ENCODE measurements at regions not wholly inside any gene's neighbourhood (a gene's known extent, or its start where the extent isn't known, plus 50 kb on each side); places are given as distances from the start of the nearest gene placed in this dataset.

DNA sequence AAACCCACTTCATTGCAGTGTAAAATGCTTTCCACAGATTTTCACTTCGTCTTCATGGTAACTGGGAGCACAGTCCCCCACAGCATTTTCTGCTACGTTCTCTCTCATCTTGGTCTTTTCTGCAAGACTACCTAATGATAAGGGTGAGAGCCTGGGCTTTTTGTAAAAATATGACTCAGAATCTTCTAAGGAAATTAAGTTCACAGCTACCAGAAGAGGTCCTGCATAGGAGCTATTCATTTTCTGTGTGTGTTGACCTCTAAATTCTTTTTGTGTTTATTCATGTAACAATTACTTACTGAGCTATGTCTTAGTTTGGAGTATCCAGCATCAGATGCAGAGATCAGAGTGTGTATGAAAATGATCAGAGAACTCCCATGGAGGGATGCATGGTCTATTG lies 192.2 kb downstream of the CPEB2 start:
- H4K20me1 ChIP-seq (ENCODE audit: insufficient read depth, low read length) = no peaks in the 10 kb centered on the region
- no peaks in the 10 kb centered on the region for H3K36me3 ChIP-seq (ENCODE audit: insufficient read depth, low read length)
- H3K9me2 ChIP-seq (ENCODE audit: insufficient read depth, low read length) = no peaks in the 10 kb centered on the region
- no peak overlapping the region for H2AFZ ChIP-seq (ENCODE audit: low read length)
- no peak overlapping the region for H3K4me3 ChIP-seq (ENCODE audit: low read depth, low read length, poor library complexity, severe bottlenecking)
- POLR2A ChIA-PET = interaction anchor here (0.6 kb wide), 1 partner anchor 1550 kb away, joined by 6 read pairs; no protein-coding TSS in a partner anchor
- H3K79me2 ChIP-seq (ENCODE audit: insufficient read depth, low read depth, low read length) = no peaks in the 10 kb centered on the region
- H3K9me3 ChIP-seq (ENCODE audit: low read length) = no peaks in the 10 kb centered on the region
- H3K4me2 ChIP-seq (ENCODE audit: low read length) = no peak overlapping the region
- CTCF ChIA-PET (ENCODE audit: unreplicated experiment) = no interaction called here
- no peaks in the 10 kb centered on the region for H3K4me1 ChIP-seq (ENCODE audit: insufficient read depth, low read length, poor library complexity, severe bottlenecking)
- no TSS peak for BruUV-seq (replicated peaks)
- TF ChIP-seq, protein P1, sequence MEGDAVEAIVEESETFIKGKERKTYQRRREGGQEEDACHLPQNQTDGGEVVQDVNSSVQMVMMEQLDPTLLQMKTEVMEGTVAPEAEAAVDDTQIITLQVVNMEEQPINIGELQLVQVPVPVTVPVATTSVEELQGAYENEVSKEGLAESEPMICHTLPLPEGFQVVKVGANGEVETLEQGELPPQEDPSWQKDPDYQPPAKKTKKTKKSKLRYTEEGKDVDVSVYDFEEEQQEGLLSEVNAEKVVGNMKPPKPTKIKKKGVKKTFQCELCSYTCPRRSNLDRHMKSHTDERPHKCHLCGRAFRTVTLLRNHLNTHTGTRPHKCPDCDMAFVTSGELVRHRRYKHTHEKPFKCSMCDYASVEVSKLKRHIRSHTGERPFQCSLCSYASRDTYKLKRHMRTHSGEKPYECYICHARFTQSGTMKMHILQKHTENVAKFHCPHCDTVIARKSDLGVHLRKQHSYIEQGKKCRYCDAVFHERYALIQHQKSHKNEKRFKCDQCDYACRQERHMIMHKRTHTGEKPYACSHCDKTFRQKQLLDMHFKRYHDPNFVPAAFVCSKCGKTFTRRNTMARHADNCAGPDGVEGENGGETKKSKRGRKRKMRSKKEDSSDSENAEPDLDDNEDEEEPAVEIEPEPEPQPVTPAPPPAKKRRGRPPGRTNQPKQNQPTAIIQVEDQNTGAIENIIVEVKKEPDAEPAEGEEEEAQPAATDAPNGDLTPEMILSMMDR (conservative IDR thresholded peaks at IDR 0.05; ENCODE audit: low read length) = no peak
- no peak for TF ChIP-seq EZH2phosphoT487 (IDR thresholded peaks at IDR 0.05; ENCODE audit: borderline replicate concordance, low read depth, low read length)
- H3K27ac ChIP-seq (ENCODE audit: low read depth, low read length, poor library complexity, severe bottlenecking) = no peak overlapping the region
- no peak for DNase-seq (ENCODE audit: low spot score)
- intact Hi-C loops (cut with micrococcal nuclease; ENCODE audit: unreplicated experiment) = no loop called here

DNA sequence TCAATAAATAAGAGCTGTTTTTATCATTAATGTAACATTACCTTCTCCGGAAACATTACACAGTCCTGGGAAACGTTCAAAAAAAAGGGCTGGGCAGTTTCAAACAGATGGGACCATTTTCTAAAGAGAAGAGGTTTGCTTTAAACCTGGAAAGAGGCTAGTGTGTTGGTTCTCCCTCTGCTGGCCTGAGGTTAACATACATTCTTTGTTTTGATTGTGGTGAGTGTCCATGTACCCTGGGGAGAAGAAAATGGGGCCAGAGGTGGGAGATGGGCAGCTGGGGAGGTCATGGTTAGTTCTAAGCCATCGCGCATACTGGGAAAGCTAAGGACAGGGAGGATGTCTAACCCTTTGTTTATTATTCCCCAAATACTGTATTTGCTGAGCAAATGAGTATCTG lies 194.7 kb downstream of the CPEB2 start:
- Histone ChIP-seq H3K4me3 (ENCODE audit: low read depth, low read length, poor library complexity, severe bottlenecking) (no peak overlapping the region), H3K36me3 (ENCODE audit: insufficient read depth, low read length) (no peaks in the 10 kb centered on the region), H3K9me3 (ENCODE audit: low read length) (no peaks in the 10 kb centered on the region), H3K4me1 (ENCODE audit: insufficient read depth, low read length, poor library complexity, severe bottlenecking) (no peaks in the 10 kb centered on the region), H2AFZ (ENCODE audit: low read length) (no peak overlapping the region), H3K27ac (ENCODE audit: low read depth, low read length, poor library complexity, severe bottlenecking) (no peak overlapping the region), H3K9me2 (ENCODE audit: insufficient read depth, low read length) (no peaks in the 10 kb centered on the region), H4K20me1 (ENCODE audit: insufficient read depth, low read length) (no peaks in the 10 kb centered on the region), H3K79me2 (ENCODE audit: insufficient read depth, low read depth, low read length) (no peaks in the 10 kb centered on the region), H3K4me2 (ENCODE audit: low read length) (no peak overlapping the region)
- intact Hi-C loops (cut with micrococcal nuclease; ENCODE audit: unreplicated experiment) = no loop called here
- no peak for TF ChIP-seq EZH2phosphoT487 (IDR thresholded peaks at IDR 0.05; ENCODE audit: borderline replicate concordance, low read depth, low read length)
- TF ChIP-seq, protein P1 (conservative IDR thresholded peaks at IDR 0.05; ENCODE audit: low read length) = 0 out of 2 replicates have a peak, but pooled peaks have one; percentile 28
- POLR2A ChIA-PET = interaction anchor here (1.0 kb wide), 1 partner anchor 457 kb away, joined by 3 read pairs; no protein-coding TSS in a partner anchor
- BruUV-seq (replicated peaks) = no TSS peak
- DNase-seq (ENCODE audit: low spot score) = no peak
- CTCF ChIA-PET (ENCODE audit: unreplicated experiment) = no interaction called here

DNA sequence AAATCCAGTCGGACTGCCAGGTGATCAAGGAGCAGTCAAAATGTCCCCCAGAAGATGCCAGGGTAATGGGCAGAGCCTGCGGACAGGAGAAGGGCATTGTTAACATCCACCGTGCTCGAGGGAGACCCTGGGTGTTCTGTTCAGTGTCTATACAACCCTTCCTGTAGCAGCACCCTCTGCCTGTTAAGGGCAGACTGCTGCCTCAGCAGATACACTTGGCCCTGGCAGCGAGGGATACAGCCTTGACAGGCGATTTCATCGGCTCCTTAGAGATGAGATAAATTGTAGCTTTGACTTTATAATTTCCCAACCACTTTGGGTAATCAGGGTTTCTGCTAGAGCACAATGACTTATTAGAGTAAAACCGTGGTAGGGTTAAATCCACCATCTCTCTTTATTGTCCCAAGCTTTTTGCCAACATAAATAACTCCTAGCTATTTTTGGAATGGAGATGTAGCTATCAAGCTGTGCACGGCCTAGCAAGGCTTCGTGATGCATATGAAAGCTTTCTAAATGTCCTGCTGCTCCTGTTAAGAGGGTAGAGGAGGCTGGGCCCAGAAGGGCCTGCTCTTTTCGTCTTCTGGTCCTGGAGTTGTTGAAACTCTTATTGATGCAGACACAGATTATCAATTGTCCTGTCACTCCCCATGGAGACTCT lies 195.9 kb downstream of the CPEB2 start:
- H4K20me1 ChIP-seq (ENCODE audit: insufficient read depth, low read length) = no peaks in the 10 kb centered on the region
- intact Hi-C loops (cut with micrococcal nuclease; ENCODE audit: unreplicated experiment) = no loop called here
- H3K4me1 ChIP-seq (ENCODE audit: insufficient read depth, low read length, poor library complexity, severe bottlenecking) = no peaks in the 10 kb centered on the region
- H3K4me3 ChIP-seq (ENCODE audit: low read depth, low read length, poor library complexity, severe bottlenecking) = no peak overlapping the region
- TF ChIP-seq, protein P1 (conservative IDR thresholded peaks at IDR 0.05; ENCODE audit: low read length) = no peak
- no peak for TF ChIP-seq EZH2phosphoT487 (IDR thresholded peaks at IDR 0.05; ENCODE audit: borderline replicate concordance, low read depth, low read length)
- no peaks in the 10 kb centered on the region for H3K9me3 ChIP-seq (ENCODE audit: low read length)
- H3K9me2 ChIP-seq (ENCODE audit: insufficient read depth, low read length) = no peaks in the 10 kb centered on the region
- CTCF ChIA-PET (ENCODE audit: unreplicated experiment) = no interaction called here
- no peak overlapping the region for H3K4me2 ChIP-seq (ENCODE audit: low read length)
- BruUV-seq (replicated peaks) = no TSS peak
- POLR2A ChIA-PET = interaction anchor here (0.9 kb wide), 1 partner anchor 38 kb away, joined by 3 read pairs; no protein-coding TSS in a partner anchor
- H3K27ac ChIP-seq (ENCODE audit: low read depth, low read length, poor library complexity, severe bottlenecking) = no peak overlapping the region
- no peaks in the 10 kb centered on the region for H3K36me3 ChIP-seq (ENCODE audit: insufficient read depth, low read length)
- no peaks in the 10 kb centered on the region for H3K79me2 ChIP-seq (ENCODE audit: insufficient read depth, low read depth, low read length)
- H2AFZ ChIP-seq (ENCODE audit: low read length) = no peak overlapping the region
- no peak for DNase-seq (ENCODE audit: low spot score)

Measured in OCI-LY7 (cell line).